Neuron (in vitro differentiated cells): ENCODE measurements at regions not wholly inside any gene's neighbourhood (a gene's known extent, or its start where the extent isn't known, plus 50 kb on each side); places are given as distances from the start of the nearest gene placed in this dataset.
"Not testable (repeated sequence)": the region's sequence is repeated elsewhere in the genome, so short reads cannot be mapped to it uniquely, and the experiment has no call there.

ENCODE experiments used
- H2AFZ ChIP-seq: one replicate; pipeline ENCODE4 v1.6.1; 2013; ENCODE audit warnings: low read depth, mild to moderate bottlenecking, inconsistent platforms, low read length, moderate library complexity
- H3K27me3 ChIP-seq: one replicate; pipeline ENCODE4 v1.6.1; 2013; ENCODE audit warnings: low read length; ENCODE audit not compliant: insufficient read depth
- H3K36me3 ChIP-seq: one replicate; pipeline ENCODE4 v1.6.1; 2013; ENCODE audit warnings: low read length; ENCODE audit not compliant: insufficient read depth
- H3K4me1 ChIP-seq: one replicate; pipeline ENCODE4 v1.6.1; 2013; ENCODE audit warnings: low read length; ENCODE audit not compliant: insufficient read depth
- H3K4me3 ChIP-seq: 2 replicates; pipeline ENCODE4 v1.5.1; 2013; ENCODE audit warnings: mild to moderate bottlenecking, low read length, moderate library complexity
- H3K9me3 ChIP-seq: one replicate; pipeline ENCODE4 v1.6.1; 2013; ENCODE audit warnings: low read length

GRCh38 chr15:45822968-45823367 lies 188.1 kb downstream of the SQOR start:
- H3K4me3 ChIP-seq, H2AFZ ChIP-seq, H3K9me3 ChIP-seq, H3K4me1 ChIP-seq, H3K27me3 ChIP-seq, H3K36me3 ChIP-seq: not testable (repeated sequence)

DNA sequence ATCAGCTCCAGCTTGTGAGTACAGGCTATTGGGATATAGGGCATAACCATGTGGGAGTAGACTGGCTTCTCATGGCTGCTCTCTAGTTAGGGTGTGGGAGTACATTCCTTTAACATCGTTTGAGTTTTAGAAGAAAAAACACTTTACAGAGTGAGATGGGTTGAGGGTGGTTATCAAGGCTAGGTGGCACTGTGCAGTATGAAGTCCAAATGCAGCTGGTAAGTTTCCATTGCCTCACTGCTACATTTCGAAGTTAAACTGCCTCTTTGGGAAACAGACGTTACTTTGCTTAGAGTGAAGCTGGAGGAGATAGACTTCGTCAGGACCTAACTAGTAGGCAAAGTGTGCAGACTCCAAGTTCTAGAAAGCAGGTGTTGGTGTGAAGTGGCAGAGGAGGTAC lies 192.4 kb downstream of the SQOR start:
- no peaks in the 10 kb centered on the region for H3K4me1 ChIP-seq
- no peaks in the 10 kb centered on the region for H3K27me3 ChIP-seq
- no peak overlapping the region for H3K4me3 ChIP-seq
- no peak overlapping the region for H2AFZ ChIP-seq
- no peaks in the 10 kb centered on the region for H3K36me3 ChIP-seq
- no peaks in the 10 kb centered on the region for H3K9me3 ChIP-seq

DNA sequence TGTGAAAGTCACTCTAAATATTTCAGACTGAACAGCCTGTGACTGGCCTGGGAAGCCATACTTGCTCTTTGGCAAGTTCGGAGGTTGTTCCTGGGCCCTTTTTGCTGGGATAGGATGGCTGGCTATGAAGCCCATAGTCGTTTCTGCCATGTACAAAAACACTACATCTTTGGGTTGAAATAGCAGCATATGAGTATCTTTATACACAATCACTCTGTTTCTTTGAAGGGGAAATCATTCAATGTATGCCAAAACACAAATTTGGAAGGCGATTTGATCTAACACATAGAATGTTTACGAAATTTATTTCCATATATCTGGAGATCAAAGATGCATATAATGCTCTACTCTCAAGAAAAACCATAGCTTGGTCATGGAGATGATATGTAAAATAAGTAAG lies 192.9 kb downstream of the SQOR start:
- Histone ChIP-seq H3K36me3 (no peaks in the 10 kb centered on the region), H3K27me3 (no peaks in the 10 kb centered on the region), H3K4me1 (no peaks in the 10 kb centered on the region), H2AFZ (no peak overlapping the region), H3K9me3 (no peaks in the 10 kb centered on the region), H3K4me3 (no peak overlapping the region)

DNA sequence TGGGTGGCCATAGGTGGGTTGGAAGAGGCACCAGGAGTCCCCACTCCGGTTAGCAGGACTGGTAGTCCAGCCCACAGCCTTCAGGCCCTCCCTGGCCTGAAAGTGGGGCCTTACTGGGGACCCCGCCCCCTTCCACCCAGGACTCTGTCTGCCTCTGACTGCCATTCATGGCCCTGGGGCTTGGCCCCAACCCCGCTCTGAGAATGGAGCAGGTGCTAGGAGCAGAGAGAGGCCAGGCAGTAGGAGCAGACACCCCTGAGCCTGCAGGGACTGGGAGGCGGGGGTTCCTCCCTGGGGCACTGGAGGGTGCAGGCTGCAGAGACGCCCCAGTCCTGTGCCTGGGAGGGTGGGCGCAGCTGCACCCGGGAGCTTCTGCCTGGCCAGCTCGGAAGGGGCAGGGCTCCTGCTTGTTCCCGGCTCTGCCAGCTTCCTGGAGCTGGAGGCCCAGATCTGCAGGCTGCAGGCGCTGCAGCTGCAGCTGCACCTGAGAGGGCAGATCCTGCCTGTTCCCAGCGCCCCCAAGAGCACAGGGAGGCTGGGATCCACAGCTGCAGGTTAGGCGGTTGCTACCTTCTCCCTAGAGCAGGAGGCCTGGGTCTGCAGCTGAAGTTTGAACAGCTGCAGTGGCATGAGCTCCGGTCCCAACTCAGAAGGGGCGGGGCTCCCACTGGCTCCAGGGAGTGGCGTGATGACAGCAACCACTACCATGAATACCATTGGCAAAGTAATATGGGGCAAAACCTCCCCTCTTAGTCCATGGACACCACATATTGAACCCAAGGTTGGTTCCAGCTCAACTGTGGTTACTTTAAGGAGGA lies 194.7 kb downstream of the SQOR start:
- Histone ChIP-seq H3K4me3 (no peak overlapping the region), H2AFZ (no peak overlapping the region), H3K4me1 (no peaks in the 10 kb centered on the region), H3K9me3 (no peaks in the 10 kb centered on the region), H3K36me3 (no peaks in the 10 kb centered on the region), H3K27me3 (no peaks in the 10 kb centered on the region)

GRCh38 chr15:45831787-45832186 lies 197.0 kb downstream of the SQOR start:
- Histone ChIP-seq H2AFZ (no peak overlapping the region), H3K27me3 (no peaks in the 10 kb centered on the region), H3K4me3 (no peak overlapping the region), H3K4me1 (no peaks in the 10 kb centered on the region), H3K9me3 (no peaks in the 10 kb centered on the region), H3K36me3 (no peaks in the 10 kb centered on the region)

- Histone ChIP-seq H3K4me3 (no peak overlapping the region), H2AFZ (no peak overlapping the region), H3K9me3 (no peaks in the 10 kb centered on the region), H3K27me3 (no peaks in the 10 kb centered on the region), H3K4me1 (no peaks in the 10 kb centered on the region), H3K36me3 (no peaks in the 10 kb centered on the region)
Measured at GRCh38 chr15:45834622-45835021, 199.8 kb downstream of the SQOR start.

- no peaks in the 10 kb centered on the region for H3K9me3 ChIP-seq
- H3K4me1 ChIP-seq, result no peaks in the 10 kb centered on the region
- H3K36me3 ChIP-seq, result no peaks in the 10 kb centered on the region
- no peak overlapping the region for H2AFZ ChIP-seq
- H3K27me3 ChIP-seq, result no peaks in the 10 kb centered on the region
- no peak overlapping the region for H3K4me3 ChIP-seq
Measured at GRCh38 chr15:45842151-45842550, 207.3 kb downstream of the SQOR start.

DNA sequence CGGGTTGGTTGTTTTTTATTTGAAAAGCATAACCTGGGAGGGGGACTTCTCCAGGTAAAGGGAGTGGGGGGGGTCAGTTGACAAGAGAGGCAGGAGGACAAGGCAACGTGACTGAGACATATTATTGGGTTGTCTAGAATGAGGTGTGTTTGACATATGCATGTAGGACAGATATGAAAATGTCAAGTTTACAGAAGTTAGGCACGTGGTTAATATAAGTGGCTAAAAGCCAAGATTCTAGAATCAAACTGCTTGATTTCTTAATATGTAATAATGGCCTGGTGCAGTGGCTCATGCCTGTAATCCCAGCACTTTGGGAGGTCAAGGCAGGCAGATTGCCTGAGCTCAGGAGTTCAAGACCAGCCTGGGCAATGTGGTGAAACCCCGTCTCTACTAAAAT lies 212.8 kb downstream of the SQOR start:
- H3K36me3 ChIP-seq, result no peaks in the 10 kb centered on the region

GRCh38 chr15:45849136-45849535 lies 214.3 kb downstream of the SQOR start:
- Histone ChIP-seq H3K4me3 (no peak overlapping the region), H3K4me1 (no peaks in the 10 kb centered on the region), H2AFZ (no peak overlapping the region), H3K9me3 (no peaks in the 10 kb centered on the region), H3K27me3 (no peaks in the 10 kb centered on the region), H3K36me3 (no peaks in the 10 kb centered on the region)

More for the DNA sequence above, 212.8 kb downstream of the SQOR start:
- Histone ChIP-seq H3K4me3 (no peak overlapping the region), H3K27me3 (no peaks in the 10 kb centered on the region), H2AFZ (no peak overlapping the region), H3K9me3 (no peaks in the 10 kb centered on the region), H3K4me1 (no peaks in the 10 kb centered on the region)

DNA sequence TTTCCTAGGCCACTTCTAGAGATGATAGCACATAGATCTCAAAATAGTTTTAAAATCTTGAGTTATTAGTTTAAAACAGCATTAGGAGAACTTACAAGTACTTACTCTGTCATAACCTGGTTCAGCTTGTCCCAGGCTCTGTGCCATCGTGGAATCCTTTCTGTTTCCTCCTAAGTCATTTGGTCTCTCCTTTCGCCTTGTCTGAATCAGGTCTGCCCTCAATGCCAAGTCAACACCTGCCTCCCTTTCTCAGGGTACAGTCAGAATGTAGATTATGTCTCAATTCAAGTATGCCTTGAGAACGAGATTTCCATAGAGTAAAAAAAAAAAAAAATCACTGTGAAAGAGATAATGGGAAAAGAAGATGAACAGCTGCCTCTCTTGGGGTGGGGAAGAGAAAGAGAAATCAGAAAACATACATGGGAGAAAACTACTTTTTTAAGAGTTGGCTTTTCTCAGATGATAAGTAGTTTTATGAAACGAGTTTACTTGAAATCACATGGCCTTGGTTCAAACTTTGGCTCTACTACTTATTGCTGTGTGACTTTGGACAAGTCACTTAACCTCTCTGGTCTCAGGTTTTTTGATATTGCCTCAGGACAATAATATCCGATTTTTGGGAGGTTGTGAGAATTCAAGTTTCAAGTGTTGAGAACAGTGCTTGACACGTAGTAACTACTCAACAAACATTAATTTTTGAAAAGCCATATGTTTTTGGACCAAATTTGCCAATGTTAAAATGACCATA lies 219.8 kb downstream of the SQOR start:
- H3K36me3 ChIP-seq, result no peaks in the 10 kb centered on the region
- H3K4me3 ChIP-seq, result no peak overlapping the region
- no peaks in the 10 kb centered on the region for H3K27me3 ChIP-seq
- no peaks in the 10 kb centered on the region for H3K4me1 ChIP-seq
- no peak overlapping the region for H2AFZ ChIP-seq
- no peaks in the 10 kb centered on the region for H3K9me3 ChIP-seq

DNA sequence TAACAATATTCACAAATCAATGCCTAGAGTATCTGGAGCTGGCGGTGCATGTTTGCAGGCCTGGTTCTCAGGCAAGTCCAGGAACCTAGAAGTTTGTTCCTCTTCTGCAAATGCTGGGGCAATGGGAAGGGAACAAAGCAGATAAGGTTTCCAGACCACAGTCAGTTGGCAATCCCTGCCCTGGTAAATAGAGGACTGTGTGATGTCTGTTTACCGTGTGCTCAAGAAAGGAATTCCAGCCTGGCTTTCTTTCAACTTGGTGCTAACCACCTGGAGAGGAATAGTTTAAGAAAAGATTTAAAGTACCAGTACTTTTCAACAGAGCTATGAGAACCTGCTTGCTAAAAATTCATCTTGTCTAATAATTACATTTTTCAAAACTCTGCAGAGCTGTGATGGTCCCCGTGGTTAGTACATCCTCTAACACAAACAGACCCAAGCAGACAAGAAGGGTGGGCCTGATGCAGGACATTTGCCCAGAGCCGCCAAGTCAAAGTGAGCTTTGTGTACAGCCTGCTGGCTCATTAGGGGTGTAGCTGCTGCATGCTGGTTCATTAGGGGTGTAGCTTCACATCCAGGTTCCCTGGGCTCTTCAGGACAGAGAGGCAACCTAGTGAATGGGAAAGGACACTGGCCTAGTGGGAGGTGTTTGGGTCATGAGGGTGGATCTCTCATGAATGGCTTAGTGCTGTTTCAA lies 220.5 kb downstream of the SQOR start:
- no peaks in the 10 kb centered on the region for H3K36me3 ChIP-seq
- H3K4me3 ChIP-seq, result no peak overlapping the region
- H2AFZ ChIP-seq, result no peak overlapping the region
- no peaks in the 10 kb centered on the region for H3K9me3 ChIP-seq
- H3K27me3 ChIP-seq, result no peaks in the 10 kb centered on the region
- H3K4me1 ChIP-seq, result no peaks in the 10 kb centered on the region

DNA sequence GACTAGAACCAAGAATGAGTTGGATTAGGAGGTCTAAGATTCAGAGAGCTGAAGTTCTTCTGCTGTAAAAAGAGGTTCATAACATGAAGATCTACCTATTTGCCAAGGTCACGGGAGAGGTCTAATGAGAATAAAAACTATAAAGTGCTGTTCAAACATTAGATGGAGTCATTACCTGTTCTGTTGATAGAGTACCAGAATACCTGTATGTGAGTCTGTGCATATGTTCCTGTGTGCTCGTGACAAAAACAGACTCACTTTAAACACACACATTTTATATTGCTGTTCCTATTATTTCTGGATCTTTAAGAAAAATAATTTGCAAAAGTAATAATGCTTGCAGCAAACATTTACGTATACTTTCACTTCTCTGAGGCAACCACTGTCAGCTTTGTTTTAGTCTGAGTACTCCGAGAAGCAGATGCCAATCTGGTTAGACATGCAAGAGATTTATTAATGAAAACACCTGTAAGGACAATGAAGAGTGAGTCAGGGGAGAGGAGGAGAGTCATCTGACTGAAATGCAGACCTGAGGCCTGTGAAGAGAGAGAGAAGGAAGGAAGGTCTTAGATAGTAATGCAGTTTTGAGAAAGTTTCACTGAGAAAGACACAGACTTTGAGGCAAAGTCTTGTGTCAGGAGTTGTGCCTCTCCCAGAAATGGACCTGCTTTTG lies 221.2 kb downstream of the SQOR start:
- Histone ChIP-seq H3K27me3 (no peaks in the 10 kb centered on the region), H2AFZ (no peak overlapping the region), H3K4me3 (no peak overlapping the region), H3K4me1 (no peaks in the 10 kb centered on the region), H3K9me3 (no peaks in the 10 kb centered on the region), H3K36me3 (no peaks in the 10 kb centered on the region)

- Histone ChIP-seq H3K36me3 (no peaks in the 10 kb centered on the region), H3K27me3 (no peaks in the 10 kb centered on the region), H2AFZ (no peak overlapping the region), H3K4me1 (no peaks in the 10 kb centered on the region), H3K9me3 (no peaks in the 10 kb centered on the region), H3K4me3 (no peak overlapping the region)
Measured at GRCh38 chr15:45857291-45857690, 222.5 kb downstream of the SQOR start.
